ENCODE measurements at regions not wholly inside any gene's neighbourhood (a gene's known extent, or its start where the extent isn't known, plus 50 kb on each side); places are given as distances from the start of the nearest gene placed in this dataset.
"Not testable (repeated sequence)": the region's sequence is repeated elsewhere in the genome, so short reads cannot be mapped to it uniquely, and the experiment has no call there.

DNA sequence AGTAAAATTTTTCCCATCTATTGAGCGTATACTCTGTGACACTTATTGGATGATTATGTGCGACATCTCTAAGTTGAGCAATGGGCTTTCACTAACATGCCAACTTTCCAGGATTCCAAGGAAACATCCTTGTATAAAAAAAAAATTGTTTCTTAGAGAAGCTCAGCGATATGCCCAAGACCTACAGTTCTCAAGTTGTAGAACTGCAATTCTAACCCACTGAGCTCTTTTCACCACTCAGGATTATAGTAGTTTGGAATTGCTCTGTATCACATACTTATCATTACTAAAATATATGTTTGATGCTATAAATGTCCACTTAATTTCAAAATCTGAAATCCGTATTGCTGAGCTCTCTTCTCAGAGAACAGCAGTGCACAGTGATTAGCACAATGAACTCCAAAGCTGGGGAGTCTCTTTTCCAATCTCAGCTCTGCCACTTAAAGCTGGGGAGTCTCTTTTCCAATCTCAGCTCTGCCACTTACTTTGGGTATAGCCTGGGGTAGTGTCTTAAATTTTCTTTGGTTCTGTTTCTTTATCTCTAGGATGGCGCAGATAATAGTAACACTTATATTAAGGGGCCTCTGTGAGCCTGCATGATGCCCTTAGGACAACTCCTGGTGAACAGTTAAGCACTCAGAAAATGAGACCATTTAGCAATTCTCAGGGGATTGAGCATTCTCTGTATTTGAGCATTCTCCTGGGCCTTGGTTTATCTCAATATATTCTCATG, 1722.2 kb upstream of the AGA start:
- no peak for DNase-seq

- no peak for DNase-seq
These were observed 1722.9 kb upstream of the AGA start for GRCh38 chr4:179165000-179165738.

DNA sequence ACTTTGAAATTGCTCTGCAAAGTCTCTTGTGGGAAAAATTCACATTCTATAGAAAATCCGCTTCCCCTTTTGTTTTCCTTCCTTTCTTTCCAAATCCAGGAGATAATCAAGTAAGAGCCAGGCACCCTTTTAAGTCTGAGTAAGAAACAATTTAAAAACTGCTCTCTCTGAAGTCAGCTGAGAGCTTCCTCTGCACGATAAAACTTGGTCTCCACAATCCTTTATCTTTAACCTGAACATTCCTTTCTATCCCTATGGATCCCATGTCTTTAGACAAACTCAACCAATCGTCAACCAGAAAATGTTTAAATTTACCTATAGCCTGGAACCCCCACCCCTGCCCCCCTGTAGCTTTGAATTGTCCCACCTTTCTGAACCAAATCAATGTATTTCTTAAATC, 1723.6 kb upstream of the AGA start:
- DNase-seq = no peak

DNA sequence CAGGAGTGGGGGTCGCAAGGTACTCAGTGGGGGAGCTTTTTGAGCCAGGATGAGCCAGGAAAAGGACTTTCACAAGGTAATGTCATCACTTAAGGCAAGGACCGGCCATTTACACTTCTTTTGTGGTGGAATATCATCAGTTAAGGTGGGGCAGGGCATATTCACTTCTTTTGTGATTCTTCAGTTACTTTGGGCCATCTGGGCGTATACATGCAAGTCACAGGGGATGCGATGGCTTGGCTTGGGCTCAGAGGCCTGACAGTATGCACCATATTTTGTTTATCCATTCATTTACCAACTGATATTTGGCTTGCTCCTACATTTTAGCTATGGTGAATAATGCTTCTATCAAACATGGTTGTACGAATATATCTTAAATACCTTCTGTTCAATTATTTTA, 1728.1 kb upstream of the AGA start:
- not testable (repeated sequence) for DNase-seq

GRCh38 chr4:179182741-179183140, 1740.5 kb upstream of the AGA start:
- DNase-seq = no peak

DNA sequence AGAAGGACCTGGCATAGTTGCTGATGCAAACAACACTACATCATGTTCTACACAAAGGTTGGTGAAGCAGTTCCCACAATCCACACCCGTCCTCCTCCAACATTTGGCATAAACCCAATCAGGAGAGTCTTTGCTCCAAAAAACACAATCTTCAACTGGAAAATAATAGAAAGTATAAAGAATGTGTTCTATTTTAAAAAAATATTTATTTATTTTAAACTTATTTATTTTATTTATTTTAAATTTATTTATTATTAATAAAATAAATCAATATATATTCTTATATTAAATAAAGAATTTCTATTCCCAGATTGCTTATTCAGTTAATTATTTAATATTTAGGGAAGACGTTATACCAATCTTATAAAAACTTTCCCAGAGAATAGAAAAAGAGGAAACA, 1753.7 kb upstream of the AGA start:
- DNase-seq = no peak

DNA sequence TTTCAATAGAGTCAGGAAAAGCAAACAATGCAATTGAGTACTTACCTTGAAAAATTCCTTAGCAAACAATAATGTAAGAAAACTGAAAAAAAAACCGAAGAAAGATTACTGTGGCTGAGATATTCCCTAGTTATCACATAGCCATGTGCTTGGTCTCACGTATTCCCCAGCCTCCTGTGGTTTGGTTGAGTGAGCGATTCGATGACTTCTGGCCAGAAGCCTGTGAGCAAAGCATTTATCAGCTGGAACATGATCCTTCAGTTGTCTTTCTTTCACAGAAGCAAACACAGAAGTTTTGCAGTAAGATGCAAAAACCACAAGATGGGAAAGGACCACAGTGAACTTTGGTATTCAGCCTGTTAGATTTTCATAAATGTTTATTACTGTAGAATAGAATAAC, 1754.3 kb upstream of the AGA start:
- no peak for DNase-seq

GRCh38 chr4:179200681-179201080, 1758.4 kb upstream of the AGA start:
- DNase-seq = no peak

- no peak for DNase-seq
These were observed 1783.4 kb upstream of the AGA start for GRCh38 chr4:179225594-179225993.

- no peak for DNase-seq
These were observed 1806.6 kb upstream of the AGA start for GRCh38 chr4:179248821-179249220.

DNA sequence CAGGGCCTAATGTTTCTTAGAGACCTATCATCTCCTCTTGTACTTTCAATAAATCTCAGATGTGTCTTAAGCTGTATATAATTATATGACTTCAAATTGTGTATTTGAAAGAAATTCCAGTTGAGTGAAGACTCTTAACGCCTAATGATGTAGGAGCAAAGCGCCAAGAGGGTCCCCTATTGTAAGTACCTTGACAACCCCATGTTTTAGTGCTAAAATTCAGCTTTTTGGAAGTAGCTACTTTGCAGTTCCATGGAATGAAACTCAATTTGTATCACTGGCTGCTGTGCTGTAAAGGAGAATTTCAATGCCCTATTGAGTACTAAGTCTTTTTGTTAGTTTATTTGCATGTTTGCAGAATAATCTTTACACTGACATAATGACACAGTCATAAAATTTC, 1826.6 kb upstream of the AGA start:
- no peak for DNase-seq

GRCh38 chr4:179272282-179272681, 1830.0 kb upstream of the AGA start:
- no peak for DNase-seq

- no peak for DNase-seq
These were observed 1836.4 kb upstream of the AGA start for GRCh38 chr4:179278647-179279046.

- DNase-seq = no peak
These were observed 1843.5 kb upstream of the AGA start for GRCh38 chr4:179285696-179286095.

DNA sequence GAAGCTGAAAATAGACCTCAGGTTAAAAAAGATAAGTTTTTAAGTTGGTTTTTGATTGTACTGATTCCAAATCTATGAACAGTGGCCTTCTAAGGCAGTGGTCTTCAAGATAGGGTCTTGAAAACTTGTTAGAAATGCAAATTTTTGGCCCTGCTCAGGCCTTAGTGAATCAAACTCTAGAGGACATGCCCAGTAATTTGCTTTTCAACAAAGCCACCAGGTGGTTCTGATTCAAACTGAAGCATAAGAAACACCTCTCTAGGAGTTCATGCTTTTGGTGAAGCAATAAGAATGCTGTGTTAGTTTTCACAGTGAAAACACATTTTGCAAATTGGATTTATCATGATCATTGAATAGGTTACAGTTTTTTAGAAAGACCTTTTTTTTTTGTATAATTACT, 1849.4 kb upstream of the AGA start:
- DNase-seq = no peak

DNA sequence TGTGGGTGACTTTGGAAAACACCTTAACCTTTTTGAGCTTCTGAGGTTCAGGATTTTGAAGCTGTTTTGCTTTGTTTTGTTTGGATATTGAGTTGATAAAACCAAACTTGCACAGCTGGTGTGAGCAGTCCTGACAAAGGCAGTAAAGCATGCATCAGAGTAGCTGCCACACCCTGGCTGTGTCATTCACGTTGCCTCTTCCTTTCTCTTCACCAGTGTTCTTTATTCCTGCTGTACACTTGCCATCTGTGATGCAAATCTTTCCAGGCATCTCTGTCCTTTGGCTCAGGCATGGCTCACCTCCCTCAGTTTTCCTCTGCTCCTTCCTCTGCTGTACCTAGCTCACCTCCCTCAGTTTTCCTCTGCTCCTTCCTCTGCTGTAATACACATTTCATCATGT, 1850.2 kb upstream of the AGA start:
- no peak for DNase-seq

- peak in 1 of 2 experiments; percentile 26 for DNase-seq
These were observed 1865.3 kb upstream of the AGA start for GRCh38 chr4:179307297-179308136.

GRCh38 chr4:179313823-179314222, 1871.6 kb upstream of the AGA start:
- DNase-seq = no peak

DNA sequence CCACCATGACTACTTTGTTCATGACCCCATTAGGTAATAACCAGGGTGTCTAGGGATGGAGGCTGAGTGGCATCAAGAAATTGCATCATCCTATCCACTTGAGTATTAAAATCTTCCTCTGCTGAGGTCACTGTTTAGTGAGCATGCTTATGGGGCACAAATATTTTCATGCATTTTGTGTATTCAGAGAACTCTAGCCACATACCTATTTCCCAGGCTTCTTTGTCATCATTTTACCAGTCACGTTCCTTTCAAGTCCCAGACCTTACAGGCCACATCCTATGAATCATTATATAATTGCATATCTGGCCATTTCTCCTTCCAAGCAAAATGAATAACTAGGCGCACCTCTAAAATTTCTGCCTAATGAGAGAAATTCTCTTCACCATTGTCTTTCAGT, 1882.9 kb upstream of the AGA start:
- no peak for DNase-seq

DNA sequence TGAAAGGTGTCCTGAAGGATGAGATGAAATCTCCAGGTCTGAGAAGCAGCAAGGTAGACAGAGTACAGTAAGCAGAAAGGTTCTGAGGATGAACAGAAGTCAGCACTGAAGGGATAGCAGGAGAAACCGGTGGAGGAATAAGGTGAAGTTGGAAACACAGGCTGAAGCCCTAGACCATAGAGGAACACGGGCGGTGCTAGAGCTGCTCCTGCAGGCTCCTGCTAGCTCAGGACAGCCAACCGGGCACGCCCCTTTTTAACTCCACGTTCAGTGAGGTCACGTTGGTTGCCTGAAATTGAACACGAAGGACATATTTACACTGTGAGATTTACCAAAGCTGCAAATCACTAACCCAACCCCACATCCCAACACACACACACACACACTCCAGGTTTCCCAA, 1886.4 kb upstream of the AGA start:
- no peak for DNase-seq

- no peak for DNase-seq
These were observed 1889.1 kb upstream of the AGA start for GRCh38 chr4:179331362-179331761.

GRCh38 chr4:179344861-179345260, 1902.6 kb upstream of the AGA start:
- no peak for DNase-seq

DNA sequence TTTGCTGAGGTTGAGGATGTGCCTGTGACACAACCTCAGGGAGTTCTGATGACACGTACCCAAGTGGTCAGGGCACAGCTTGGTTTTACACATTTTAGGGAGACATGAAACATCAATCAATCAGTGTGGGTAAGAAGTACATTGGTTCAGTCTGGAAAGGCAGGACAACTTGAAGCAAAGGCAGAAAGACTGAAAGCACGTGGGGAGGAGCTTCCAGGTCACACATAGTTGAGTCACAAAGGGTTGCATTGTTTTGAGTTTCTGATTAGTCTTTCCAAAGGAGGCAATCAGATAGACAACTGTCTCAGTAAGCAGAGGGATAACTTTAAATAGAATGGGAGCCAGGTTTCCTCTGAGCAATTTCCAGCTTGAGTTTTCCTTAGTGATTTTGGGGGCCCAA, 1910.0 kb upstream of the AGA start:
- DNase-seq = no peak

GRCh38 chr4:179353786-179354185, 1911.5 kb upstream of the AGA start:
- no peak for DNase-seq
